ENCODE measurements at regions not wholly inside any gene's neighbourhood (a gene's known extent, or its start where the extent isn't known, plus 50 kb on each side); places are given as distances from the start of the nearest gene placed in this dataset.

DNA sequence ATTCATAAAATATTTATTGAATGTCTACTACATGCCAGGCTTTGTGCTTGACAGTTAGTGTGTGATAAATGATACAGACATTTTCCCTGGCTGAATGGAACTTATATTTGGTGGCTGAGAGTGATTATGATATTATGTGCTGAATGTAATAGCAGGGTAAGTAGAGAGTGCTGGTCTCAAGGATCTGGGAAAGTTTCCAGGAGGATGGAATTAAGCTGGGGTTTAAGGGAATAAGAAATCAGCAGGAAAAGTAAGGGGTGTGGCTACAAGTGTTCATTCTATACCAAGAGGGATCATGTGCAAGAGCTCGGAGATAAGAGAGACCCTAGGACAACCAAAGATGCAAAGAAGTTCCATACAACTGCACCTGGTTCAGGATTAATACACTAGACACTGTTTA lies 500.1 kb upstream of the CFAP20DC start:
- no peak overlapping the region for H3K27ac ChIP-seq
- no peaks in the 10 kb centered on the region for H3K27me3 ChIP-seq
- no peaks in the 10 kb centered on the region for H3K4me1 ChIP-seq
- no peak overlapping the region for H3K4me3 ChIP-seq
- DNase-seq (no peak), ATAC-seq (ENCODE audit: low FRiP score in 2 of 2) (no peak)
- no peaks in the 10 kb centered on the region for H3K36me3 ChIP-seq
- no peak for TF ChIP-seq POLR2A (IDR thresholded peaks at IDR 0.05)
- TF ChIP-seq POLR2AphosphoS5 (IDR thresholded peaks at IDR 0.05): no peak
- TF ChIP-seq, protein P1, sequence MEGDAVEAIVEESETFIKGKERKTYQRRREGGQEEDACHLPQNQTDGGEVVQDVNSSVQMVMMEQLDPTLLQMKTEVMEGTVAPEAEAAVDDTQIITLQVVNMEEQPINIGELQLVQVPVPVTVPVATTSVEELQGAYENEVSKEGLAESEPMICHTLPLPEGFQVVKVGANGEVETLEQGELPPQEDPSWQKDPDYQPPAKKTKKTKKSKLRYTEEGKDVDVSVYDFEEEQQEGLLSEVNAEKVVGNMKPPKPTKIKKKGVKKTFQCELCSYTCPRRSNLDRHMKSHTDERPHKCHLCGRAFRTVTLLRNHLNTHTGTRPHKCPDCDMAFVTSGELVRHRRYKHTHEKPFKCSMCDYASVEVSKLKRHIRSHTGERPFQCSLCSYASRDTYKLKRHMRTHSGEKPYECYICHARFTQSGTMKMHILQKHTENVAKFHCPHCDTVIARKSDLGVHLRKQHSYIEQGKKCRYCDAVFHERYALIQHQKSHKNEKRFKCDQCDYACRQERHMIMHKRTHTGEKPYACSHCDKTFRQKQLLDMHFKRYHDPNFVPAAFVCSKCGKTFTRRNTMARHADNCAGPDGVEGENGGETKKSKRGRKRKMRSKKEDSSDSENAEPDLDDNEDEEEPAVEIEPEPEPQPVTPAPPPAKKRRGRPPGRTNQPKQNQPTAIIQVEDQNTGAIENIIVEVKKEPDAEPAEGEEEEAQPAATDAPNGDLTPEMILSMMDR (IDR thresholded peaks at IDR 0.05): no peak
- TF ChIP-seq EP300 (IDR thresholded peaks at IDR 0.05): no peak
- no peaks in the 10 kb centered on the region for H3K9me3 ChIP-seq
- WGBS, 2 donors: 37 to 71% methylated on average over 1 of the region's 1 CpG

DNA sequence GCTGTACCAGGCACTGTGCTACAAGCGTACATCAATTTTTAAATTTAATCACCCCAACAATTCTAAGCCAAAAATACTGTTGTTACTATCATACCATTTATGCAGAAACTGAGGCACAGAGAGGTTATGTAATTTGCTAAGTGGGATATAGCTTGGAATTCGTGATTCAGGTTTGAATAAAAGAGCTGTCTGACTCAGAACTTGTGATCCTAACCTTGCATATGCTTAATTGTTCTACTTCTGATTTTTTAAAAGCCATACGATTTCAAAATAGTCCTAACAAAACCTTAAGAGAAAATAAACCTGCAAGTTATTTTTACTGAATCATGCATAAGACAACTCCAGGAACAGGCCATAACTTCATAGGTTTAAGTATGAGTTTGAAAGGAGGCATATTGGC lies 498.0 kb upstream of the CFAP20DC start:
- no peak overlapping the region for H3K27ac ChIP-seq
- ATAC-seq (ENCODE audit: low FRiP score in 2 of 2): no peak
- H3K9me3 ChIP-seq: no peaks in the 10 kb centered on the region
- no peak overlapping the region for H3K4me3 ChIP-seq
- H3K36me3 ChIP-seq: no peaks in the 10 kb centered on the region
- 88 to 93% methylated on average over 3 of the region's 3 CpGs for WGBS, 2 donors
- no peak for TF ChIP-seq EP300 (IDR thresholded peaks at IDR 0.05)
- no peak for TF ChIP-seq POLR2A (IDR thresholded peaks at IDR 0.05)
- TF ChIP-seq POLR2AphosphoS5 (IDR thresholded peaks at IDR 0.05): no peak
- TF ChIP-seq, protein P1 (IDR thresholded peaks at IDR 0.05): no peak
- no peak for DNase-seq
- no peaks in the 10 kb centered on the region for H3K4me1 ChIP-seq
- H3K27me3 ChIP-seq: no peaks in the 10 kb centered on the region

DNA sequence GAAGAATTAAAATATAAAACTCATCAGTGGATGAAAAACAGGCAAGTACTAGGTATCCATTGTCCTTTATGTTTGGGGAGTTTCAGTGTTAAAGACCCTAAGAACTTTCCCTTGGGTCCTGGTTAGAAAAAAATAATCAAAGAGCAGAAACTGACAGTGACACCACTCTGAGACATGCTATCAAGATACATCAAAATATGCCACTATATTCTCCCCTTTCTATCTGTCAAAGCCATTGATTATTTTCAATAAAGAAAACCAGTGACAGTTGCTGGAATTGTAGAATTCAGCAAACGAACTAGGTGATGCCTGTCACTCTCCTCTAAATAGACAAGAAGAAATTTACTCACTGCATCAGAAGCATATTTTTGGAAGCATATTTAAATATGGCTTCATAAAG lies 496.7 kb upstream of the CFAP20DC start:
- 95 to 96% methylated on average over 1 of the region's 1 CpG for WGBS, 2 donors
- no peak for ATAC-seq (ENCODE audit: low FRiP score in 2 of 2)
- no peak for DNase-seq
- Histone ChIP-seq H3K27ac (no peak overlapping the region), H3K4me3 (no peak overlapping the region), H3K9me3 (no peaks in the 10 kb centered on the region), H3K4me1 (no peaks in the 10 kb centered on the region), H3K36me3 (no peaks in the 10 kb centered on the region), H3K27me3 (no peaks in the 10 kb centered on the region)
- TF ChIP-seq POLR2AphosphoS5 (IDR thresholded peaks at IDR 0.05) (no peak), POLR2A (IDR thresholded peaks at IDR 0.05) (no peak), EP300 (IDR thresholded peaks at IDR 0.05) (no peak)
- TF ChIP-seq, protein P1 (IDR thresholded peaks at IDR 0.05): no peak

GRCh38 chr3:59545374-59545773 lies 495.5 kb upstream of the CFAP20DC start:
- WGBS, 2 donors: 59 to 62% methylated on average over 1 of the region's 1 CpG
- TF ChIP-seq POLR2AphosphoS5 (IDR thresholded peaks at IDR 0.05): no peak
- TF ChIP-seq POLR2A (IDR thresholded peaks at IDR 0.05): no peak
- no peak for TF ChIP-seq EP300 (IDR thresholded peaks at IDR 0.05)
- TF ChIP-seq, protein P1 (IDR thresholded peaks at IDR 0.05): no peak
- no peak for DNase-seq
- no peaks in the 10 kb centered on the region for H3K36me3 ChIP-seq
- H3K4me3 ChIP-seq: no peak overlapping the region
- no peak overlapping the region for H3K27ac ChIP-seq
- no peaks in the 10 kb centered on the region for H3K9me3 ChIP-seq
- no peaks in the 10 kb centered on the region for H3K4me1 ChIP-seq
- H3K27me3 ChIP-seq: no peaks in the 10 kb centered on the region
- no peak for ATAC-seq (ENCODE audit: low FRiP score in 2 of 2)

DNA sequence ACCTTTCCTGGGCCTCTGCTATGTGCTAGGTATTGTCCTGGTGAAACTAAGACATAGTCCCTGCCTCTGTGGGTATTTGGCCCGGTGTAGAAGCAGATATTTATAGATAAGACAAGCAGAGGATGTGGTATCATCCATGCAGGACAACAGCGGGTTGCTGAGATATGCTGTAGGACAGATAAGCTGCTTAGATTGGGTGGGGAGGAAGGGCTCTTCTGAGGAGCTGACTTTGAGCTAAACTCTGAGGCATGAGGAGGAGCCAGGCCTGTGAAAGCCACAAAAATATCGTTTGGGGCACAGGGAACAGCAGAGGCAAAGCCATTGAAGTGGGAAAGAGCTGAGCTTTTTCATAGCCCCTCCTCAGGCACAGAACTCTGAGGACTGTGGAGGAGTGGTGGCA lies 492.5 kb upstream of the CFAP20DC start:
- Histone ChIP-seq H3K27me3 (no peaks in the 10 kb centered on the region), H3K4me1 (no peaks in the 10 kb centered on the region), H3K9me3 (no peaks in the 10 kb centered on the region), H3K4me3 (no peak overlapping the region), H3K27ac (no peak overlapping the region), H3K36me3 (no peaks in the 10 kb centered on the region)
- ATAC-seq (ENCODE audit: low FRiP score in 2 of 2) (no peak), DNase-seq (no peak)
- TF ChIP-seq, protein P1 (IDR thresholded peaks at IDR 0.05): no peak
- TF ChIP-seq POLR2AphosphoS5 (IDR thresholded peaks at IDR 0.05) (no peak), EP300 (IDR thresholded peaks at IDR 0.05) (no peak), POLR2A (IDR thresholded peaks at IDR 0.05) (no peak)
- WGBS, 2 donors: 57 to 61% methylated on average over 3 of the region's 3 CpGs
